IPS DF 6.9 (cell line): ENCODE measurements at regions not wholly inside any gene's neighbourhood (a gene's known extent, or its start where the extent isn't known, plus 50 kb on each side); places are given as distances from the start of the nearest gene placed in this dataset.

Experiments
- DNase-seq: peaks from one replicate; pipeline ENCODE4 v3.0.0-alpha.2; 2013; ENCODE audit warnings: low read depth, low spot score
- H3K27ac ChIP-seq: one replicate; pipeline ENCODE4 v1.5.1; 2013; ENCODE audit warnings: low read length, control low read depth
- H3K27me3 ChIP-seq: 2 replicates; pipeline ENCODE4 v1.6.1; 2013; ENCODE audit warnings: mild to moderate bottlenecking, low read length; ENCODE audit not compliant: control insufficient read depth, insufficient read depth
- H3K36me3 ChIP-seq: 2 replicates; pipeline ENCODE4 v1.6.1; 2013; ENCODE audit warnings: low read length; ENCODE audit not compliant: control insufficient read depth, insufficient read depth
- H3K4me1 ChIP-seq: 2 replicates; pipeline ENCODE4 v1.6.1; 2013; ENCODE audit warnings: low read length; ENCODE audit not compliant: control insufficient read depth, insufficient read depth
- H3K4me3 ChIP-seq: 2 replicates; pipeline ENCODE4 v1.5.1; 2013; ENCODE audit warnings: mild to moderate bottlenecking, low read length
- H3K9me3 ChIP-seq: 2 replicates; pipeline ENCODE4 v1.6.1; 2013; ENCODE audit warnings: low read length, inconsistent platforms; ENCODE audit not compliant: control insufficient read depth, insufficient read depth
- WGBS: extraction: QIAGEN DNeasy Blood & Tissue Kit; methylation state at CpG from one replicate; pipeline ENCODE4 v1.1.7; 2013; ENCODE audit warnings: mixed read lengths, missing lambda C conversion rate; ENCODE audit not compliant: insufficient read length, insufficient coverage; 5-methylcytosine and 5-hydroxymethylcytosine counted together

GRCh38 chr2:128681507-128681906, 362.8 kb upstream of the HS6ST1 start:
- DNase-seq: no peak
- no peaks in the 10 kb centered on the region for H3K36me3 ChIP-seq
- no CpG with 5 or more reads among the region's 5 CpGs for WGBS

GRCh38 chr2:128682266-128682665, 363.6 kb upstream of the HS6ST1 start:
- no peak overlapping the region for H3K4me3 ChIP-seq
- WGBS: no CpG with 5 or more reads among the region's 7 CpGs
- H3K36me3 ChIP-seq: no peaks in the 10 kb centered on the region
- no peak overlapping the region for H3K27ac ChIP-seq
- no peak for DNase-seq
- H3K4me1 ChIP-seq: no peaks in the 10 kb centered on the region
- no peaks in the 10 kb centered on the region for H3K9me3 ChIP-seq
- H3K27me3 ChIP-seq: no peaks in the 10 kb centered on the region

More at GRCh38 chr2:128681507-128681906, 362.8 kb upstream of the HS6ST1 start:
- Histone ChIP-seq H3K9me3 (no peaks in the 10 kb centered on the region), H3K4me1 (no peaks in the 10 kb centered on the region), H3K27ac (no peak overlapping the region), H3K4me3 (no peak overlapping the region), H3K27me3 (no peaks in the 10 kb centered on the region)

- Histone ChIP-seq H3K4me1 (no peaks in the 10 kb centered on the region), H3K27me3 (no peaks in the 10 kb centered on the region), H3K9me3 (no peaks in the 10 kb centered on the region), H3K36me3 (no peaks in the 10 kb centered on the region; the same call in 1 of the 2 replicates), H3K27ac (no peak overlapping the region), H3K4me3 (no peak overlapping the region)
- no CpG with 5 or more reads among the region's 13 CpGs for WGBS
- no peak for DNase-seq
These were observed 364.1 kb upstream of the HS6ST1 start for GRCh38 chr2:128682729-128683284.

GRCh38 chr2:128684523-128684922, 365.9 kb upstream of the HS6ST1 start:
- no peak overlapping the region for H3K27ac ChIP-seq
- no peaks in the 10 kb centered on the region; the same call in 1 of the 2 replicates for H3K36me3 ChIP-seq
- no CpG with 5 or more reads among the region's 2 CpGs for WGBS
- H3K4me1 ChIP-seq: no peaks in the 10 kb centered on the region
- no peak for DNase-seq
- H3K9me3 ChIP-seq: no peaks in the 10 kb centered on the region
- H3K27me3 ChIP-seq: no peaks in the 10 kb centered on the region
- no peak overlapping the region for H3K4me3 ChIP-seq

GRCh38 chr2:128685841-128686496, 367.3 kb upstream of the HS6ST1 start:
- WGBS: no CpG with 5 or more reads among the region's 10 CpGs
- H3K4me3 ChIP-seq: no peak overlapping the region
- no peak for DNase-seq
- no peaks in the 10 kb centered on the region for H3K9me3 ChIP-seq
- H3K27me3 ChIP-seq: no peaks in the 10 kb centered on the region
- no peaks in the 10 kb centered on the region for H3K4me1 ChIP-seq
- no peak overlapping the region for H3K27ac ChIP-seq
- H3K36me3 ChIP-seq: no peaks in the 10 kb centered on the region; the same call in 1 of the 2 replicates

- no peak overlapping the region for H3K27ac ChIP-seq
- H3K36me3 ChIP-seq: no peaks in the 10 kb centered on the region; the same call in 1 of the 2 replicates
- no CpG with 5 or more reads among the region's 4 CpGs for WGBS
- no peak overlapping the region for H3K4me3 ChIP-seq
- DNase-seq: no peak
- no peaks in the 10 kb centered on the region for H3K9me3 ChIP-seq
- H3K4me1 ChIP-seq: no peaks in the 10 kb centered on the region
- no peaks in the 10 kb centered on the region for H3K27me3 ChIP-seq
These were observed 367.8 kb upstream of the HS6ST1 start for GRCh38 chr2:128686497-128686859.

GRCh38 chr2:128686881-128687555, 368.4 kb upstream of the HS6ST1 start:
- no CpG with 5 or more reads among the region's 6 CpGs for WGBS
- Histone ChIP-seq H3K36me3 (no peaks in the 10 kb centered on the region; the same call in 1 of the 2 replicates), H3K4me3 (no peak overlapping the region), H3K4me1 (no peaks in the 10 kb centered on the region), H3K27ac (no peak overlapping the region), H3K9me3 (no peaks in the 10 kb centered on the region), H3K27me3 (no peaks in the 10 kb centered on the region)
- no peak for DNase-seq

GRCh38 chr2:128687565-128687964, 368.9 kb upstream of the HS6ST1 start:
- Histone ChIP-seq H3K36me3 (no peaks in the 10 kb centered on the region; the same call in 1 of the 2 replicates), H3K4me1 (no peaks in the 10 kb centered on the region), H3K27ac (no peak overlapping the region), H3K9me3 (no peaks in the 10 kb centered on the region), H3K27me3 (no peaks in the 10 kb centered on the region), H3K4me3 (no peak overlapping the region)
- no CpG with 5 or more reads among the region's 4 CpGs for WGBS
- DNase-seq: no peak

- WGBS: no CpG with 5 or more reads among the region's 14 CpGs
- no peak for DNase-seq
- Histone ChIP-seq H3K27ac (no peak overlapping the region), H3K4me1 (no peaks in the 10 kb centered on the region), H3K36me3 (no peaks in the 10 kb centered on the region; the same call in 1 of the 2 replicates), H3K4me3 (no peak overlapping the region), H3K9me3 (no peaks in the 10 kb centered on the region), H3K27me3 (no peaks in the 10 kb centered on the region)
These were observed 371.3 kb upstream of the HS6ST1 start for GRCh38 chr2:128689971-128690370.

- no peaks in the 10 kb centered on the region for H3K9me3 ChIP-seq
- H3K27me3 ChIP-seq: no peaks in the 10 kb centered on the region
- no peaks in the 10 kb centered on the region for H3K4me1 ChIP-seq
- WGBS: no CpG with 5 or more reads among the region's 14 CpGs
- DNase-seq: no peak
- H3K36me3 ChIP-seq: no peaks in the 10 kb centered on the region; the same call in 1 of the 2 replicates
- no peak overlapping the region for H3K4me3 ChIP-seq
- no peak overlapping the region for H3K27ac ChIP-seq
These were observed 371.8 kb upstream of the HS6ST1 start for GRCh38 chr2:128690431-128690830.
